ENCODE measurements at regions not wholly inside any gene's neighbourhood (a gene's known extent, or its start where the extent isn't known, plus 50 kb on each side); places are given as distances from the start of the nearest gene placed in this dataset.

GRCh38 chr3:80366808-80367548 lies 599.2 kb upstream of the ROBO1 start:
- TF ChIP-seq, protein P1, sequence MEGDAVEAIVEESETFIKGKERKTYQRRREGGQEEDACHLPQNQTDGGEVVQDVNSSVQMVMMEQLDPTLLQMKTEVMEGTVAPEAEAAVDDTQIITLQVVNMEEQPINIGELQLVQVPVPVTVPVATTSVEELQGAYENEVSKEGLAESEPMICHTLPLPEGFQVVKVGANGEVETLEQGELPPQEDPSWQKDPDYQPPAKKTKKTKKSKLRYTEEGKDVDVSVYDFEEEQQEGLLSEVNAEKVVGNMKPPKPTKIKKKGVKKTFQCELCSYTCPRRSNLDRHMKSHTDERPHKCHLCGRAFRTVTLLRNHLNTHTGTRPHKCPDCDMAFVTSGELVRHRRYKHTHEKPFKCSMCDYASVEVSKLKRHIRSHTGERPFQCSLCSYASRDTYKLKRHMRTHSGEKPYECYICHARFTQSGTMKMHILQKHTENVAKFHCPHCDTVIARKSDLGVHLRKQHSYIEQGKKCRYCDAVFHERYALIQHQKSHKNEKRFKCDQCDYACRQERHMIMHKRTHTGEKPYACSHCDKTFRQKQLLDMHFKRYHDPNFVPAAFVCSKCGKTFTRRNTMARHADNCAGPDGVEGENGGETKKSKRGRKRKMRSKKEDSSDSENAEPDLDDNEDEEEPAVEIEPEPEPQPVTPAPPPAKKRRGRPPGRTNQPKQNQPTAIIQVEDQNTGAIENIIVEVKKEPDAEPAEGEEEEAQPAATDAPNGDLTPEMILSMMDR (IDR thresholded peaks at IDR 0.05; ENCODE audit: insufficient read depth, low read length, poor library complexity, severe bottlenecking) = no peak
- no peaks in the 10 kb centered on the region for H3K27me3 ChIP-seq (replicated peaks; ENCODE audit: control insufficient read depth, insufficient read depth, low read length)
- no peak overlapping the region for H3K4me3 ChIP-seq (replicated peaks; ENCODE audit: low read depth, low read length)
- H3K36me3 ChIP-seq (ENCODE audit: control insufficient read depth, insufficient read depth, low read length) = no peaks in the 10 kb centered on the region
- no peak for DNase-seq (ENCODE audit: extremely low read depth, insufficient read length)

GRCh38 chr3:80357761-80358160 lies 590.0 kb upstream of the ROBO1 start:
- TF ChIP-seq, protein P1 (IDR thresholded peaks at IDR 0.05; ENCODE audit: insufficient read depth, low read length, poor library complexity, severe bottlenecking) = no peak
- Histone ChIP-seq H3K4me3 (replicated peaks; ENCODE audit: low read depth, low read length) (no peak overlapping the region), H3K36me3 (ENCODE audit: control insufficient read depth, insufficient read depth, low read length) (no peaks in the 10 kb centered on the region), H3K27me3 (replicated peaks; ENCODE audit: control insufficient read depth, insufficient read depth, low read length) (no peaks in the 10 kb centered on the region)
- DNase-seq (ENCODE audit: extremely low read depth, insufficient read length) = no peak

GRCh38 chr3:80355144-80355543 lies 587.3 kb upstream of the ROBO1 start:
- TF ChIP-seq, protein P1 (IDR thresholded peaks at IDR 0.05; ENCODE audit: insufficient read depth, low read length, poor library complexity, severe bottlenecking) = no peak
- H3K36me3 ChIP-seq (ENCODE audit: control insufficient read depth, insufficient read depth, low read length) = no peaks in the 10 kb centered on the region
- no peaks in the 10 kb centered on the region for H3K27me3 ChIP-seq (replicated peaks; ENCODE audit: control insufficient read depth, insufficient read depth, low read length)
- no peak overlapping the region for H3K4me3 ChIP-seq (replicated peaks; ENCODE audit: low read depth, low read length)
- no peak for DNase-seq (ENCODE audit: extremely low read depth, insufficient read length)

DNA sequence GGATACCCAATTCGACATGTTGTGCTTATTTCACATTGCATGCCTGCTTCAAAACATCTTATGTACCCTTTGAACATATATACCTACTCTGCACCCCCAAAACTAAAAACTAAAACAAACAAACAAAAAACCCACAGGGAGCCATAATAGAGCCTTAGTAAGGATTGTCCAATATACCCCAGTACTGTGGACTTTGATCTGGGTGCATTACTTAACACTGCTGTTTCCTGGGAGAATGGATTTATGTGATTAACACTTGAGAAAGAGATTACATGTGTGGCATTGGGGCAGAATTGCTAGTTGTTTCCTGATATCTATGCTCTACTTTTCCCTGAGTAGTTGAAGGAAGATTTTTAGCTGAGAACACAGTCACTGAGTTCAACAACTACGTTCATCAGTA lies 583.4 kb upstream of the ROBO1 start:
- TF ChIP-seq, protein P1 (IDR thresholded peaks at IDR 0.05; ENCODE audit: insufficient read depth, low read length, poor library complexity, severe bottlenecking) = no peak
- no peaks in the 10 kb centered on the region for H3K27me3 ChIP-seq (replicated peaks; ENCODE audit: control insufficient read depth, insufficient read depth, low read length)
- no peaks in the 10 kb centered on the region for H3K36me3 ChIP-seq (ENCODE audit: control insufficient read depth, insufficient read depth, low read length)
- no peak for DNase-seq (ENCODE audit: extremely low read depth, insufficient read length)
- H3K4me3 ChIP-seq (replicated peaks; ENCODE audit: low read depth, low read length) = no peak overlapping the region

GRCh38 chr3:80350771-80351170 lies 583.0 kb upstream of the ROBO1 start:
- DNase-seq (ENCODE audit: extremely low read depth, insufficient read length) = no peak
- no peaks in the 10 kb centered on the region for H3K27me3 ChIP-seq (replicated peaks; ENCODE audit: control insufficient read depth, insufficient read depth, low read length)
- no peak overlapping the region for H3K4me3 ChIP-seq (replicated peaks; ENCODE audit: low read depth, low read length)
- TF ChIP-seq, protein P1 (IDR thresholded peaks at IDR 0.05; ENCODE audit: insufficient read depth, low read length, poor library complexity, severe bottlenecking) = no peak
- H3K36me3 ChIP-seq (ENCODE audit: control insufficient read depth, insufficient read depth, low read length) = no peaks in the 10 kb centered on the region

- TF ChIP-seq, protein P1 (IDR thresholded peaks at IDR 0.05; ENCODE audit: insufficient read depth, low read length, poor library complexity, severe bottlenecking) = no peak
- no peak for DNase-seq (ENCODE audit: extremely low read depth, insufficient read length)
These were observed 570.6 kb upstream of the ROBO1 start for GRCh38 chr3:80338366-80338765.

More at GRCh38 chr3:80338366-80338765, 570.6 kb upstream of the ROBO1 start:
- Histone ChIP-seq H3K36me3 (ENCODE audit: control insufficient read depth, insufficient read depth, low read length) (no peaks in the 10 kb centered on the region), H3K4me3 (replicated peaks; ENCODE audit: low read depth, low read length) (no peak overlapping the region), H3K27me3 (replicated peaks; ENCODE audit: control insufficient read depth, insufficient read depth, low read length) (no peaks in the 10 kb centered on the region)

Measured in GM06990 (cell line).